GM18867 (cell line): ENCODE measurements at regions not wholly inside any gene's neighbourhood (a gene's known extent, or its start where the extent isn't known, plus 50 kb on each side); places are given as distances from the start of the nearest gene placed in this dataset.

Experiments
- ATAC-seq: cut with Tn5 transposase; IDR thresholded peaks from one replicate; pipeline ENCODE4 v1.9.1; 2021; ENCODE audit warnings: mild to moderate bottlenecking, moderate library complexity; ENCODE audit not compliant: unreplicated experiment

GRCh38 chr2:193973781-193974180 is 1683.2 kb upstream of the SLC39A10 start:
- no peak for ATAC-seq

- ATAC-seq, result no peak
These were observed 1690.4 kb upstream of the SLC39A10 start for GRCh38 chr2:193966590-193966989.

GRCh38 chr2:193965263-193965662 is 1691.8 kb upstream of the SLC39A10 start:
- no peak for ATAC-seq

- peak; percentile 84 for ATAC-seq
These were observed 1693.4 kb upstream of the SLC39A10 start for GRCh38 chr2:193963472-193964119.

- ATAC-seq, result no peak
These were observed 1710.2 kb upstream of the SLC39A10 start for GRCh38 chr2:193946806-193947205.

- ATAC-seq, result no peak
These were observed 1713.5 kb upstream of the SLC39A10 start for GRCh38 chr2:193943406-193943960.

GRCh38 chr2:193935114-193935513 is 1721.9 kb upstream of the SLC39A10 start:
- no peak for ATAC-seq

GRCh38 chr2:193929131-193929530 is 1727.9 kb upstream of the SLC39A10 start:
- ATAC-seq, result no peak

GRCh38 chr2:193907561-193907960 is 1712.8 kb upstream of the TMEFF2 start:
- ATAC-seq, result no peak

GRCh38 chr2:193900292-193900691 is 1705.6 kb upstream of the TMEFF2 start:
- no peak for ATAC-seq

GRCh38 chr2:193895226-193895625 is 1700.5 kb upstream of the TMEFF2 start:
- no peak for ATAC-seq

GRCh38 chr2:193894081-193894480 is 1699.3 kb upstream of the TMEFF2 start:
- ATAC-seq, result no peak

- peak; percentile 54 for ATAC-seq
These were observed 1696.3 kb upstream of the TMEFF2 start for GRCh38 chr2:193891023-193891422.

- ATAC-seq, result no peak
These were observed 1690.7 kb upstream of the TMEFF2 start for GRCh38 chr2:193885419-193885818.

GRCh38 chr2:193883820-193884219 is 1689.1 kb upstream of the TMEFF2 start:
- no peak for ATAC-seq

GRCh38 chr2:193876980-193877379 is 1682.2 kb upstream of the TMEFF2 start:
- ATAC-seq, result no peak

GRCh38 chr2:193869564-193869963 is 1674.8 kb upstream of the TMEFF2 start:
- ATAC-seq, result no peak

GRCh38 chr2:193868833-193869232 is 1674.1 kb upstream of the TMEFF2 start:
- no peak for ATAC-seq

- ATAC-seq, result no peak
These were observed 1673.4 kb upstream of the TMEFF2 start for GRCh38 chr2:193868132-193868531.

- no peak for ATAC-seq
These were observed 1672.7 kb upstream of the TMEFF2 start for GRCh38 chr2:193867454-193867853.

GRCh38 chr2:193861557-193861956 is 1666.8 kb upstream of the TMEFF2 start:
- no peak for ATAC-seq

GRCh38 chr2:193847991-193848390 is 1653.3 kb upstream of the TMEFF2 start:
- ATAC-seq, result no peak

- ATAC-seq, result no peak
These were observed 1652.4 kb upstream of the TMEFF2 start for GRCh38 chr2:193847130-193847529.
